WTC11 (cell line): ENCODE measurements at regions not wholly inside any gene's neighbourhood (a gene's known extent, or its start where the extent isn't known, plus 50 kb on each side); places are given as distances from the start of the nearest gene placed in this dataset.

Experiments used
- ATAC-seq: fragments of 200-7000 bp; cut with Tn5 transposase; 2 replicates; pipeline ENCODE4 v1.10.0; 2021; ENCODE audit warnings: mild to moderate bottlenecking, moderate library complexity
- CTCF ChIA-PET: fragments of 300-600 bp; sonication (Branson Sonifier 250); formaldehyde crosslinking; loops from one replicate; lab custom pipeline; 2021; ENCODE audit warnings: antibody characterized with exemption; lab: Charles Lee
- POLR2A ChIA-PET: fragments of 350-600 bp; sonication (Branson Sonifier 250); formaldehyde crosslinking; loops from one replicate; lab custom pipeline; 2021; ENCODE audit warnings: antibody characterized with exemption; lab: Charles Lee
- DNase-seq: peaks from one replicate; pipeline ENCODE4 v3.0.0; 2021; ENCODE audit warnings: low spot score
- H3K27ac Mint-ChIP-seq: 2 replicates; pipeline ENCODE4 v1.8.0; 2021; ENCODE audit warnings: mixed read lengths
- H3K27me3 Mint-ChIP-seq: 2 replicates; pipeline ENCODE4 v1.8.0; 2021; ENCODE audit warnings: low read depth, mild to moderate bottlenecking, moderate library complexity, mixed read lengths
- H3K36me3 Mint-ChIP-seq: 2 replicates; pipeline ENCODE4 v1.8.0; 2021; ENCODE audit warnings: mixed read lengths
- H3K4me1 Mint-ChIP-seq: 2 replicates; pipeline ENCODE4 v1.8.0; 2022; ENCODE audit warnings: mixed read lengths
- H3K4me3 Mint-ChIP-seq: 2 replicates; pipeline ENCODE4 v1.8.0; 2021; ENCODE audit warnings: mild to moderate bottlenecking, moderate library complexity, mixed read lengths
- H3K9me3 Mint-ChIP-seq: 2 replicates; pipeline ENCODE4 v1.8.0; 2021; ENCODE audit warnings: mixed read lengths
- AFF4 ChIP-seq: sonication (generic); formaldehyde crosslinking; IDR thresholded peaks from 2 replicates; pipeline ENCODE4 v1.8.1; 2023; ENCODE audit warnings: mild to moderate bottlenecking, missing genetic modification reagents, borderline replicate concordance
- FOXK1 ChIP-seq: sonication (generic); formaldehyde crosslinking; IDR thresholded peaks from 2 replicates; pipeline ENCODE4 v1.8.0; 2022; ENCODE audit warnings: mild to moderate bottlenecking, moderate library complexity, missing genetic modification reagents
- GABPB1 ChIP-seq: sonication (generic); formaldehyde crosslinking; IDR thresholded peaks from 2 replicates; pipeline ENCODE4 v1.8.1; 2023; ENCODE audit warnings: mild to moderate bottlenecking, missing genetic modification reagents
- GRHL2 ChIP-seq: fragments of 250-450 bp; sonication (Bioruptor Pico); IDR thresholded peaks from 2 replicates; pipeline ENCODE4 v1.8.0; 2022; ENCODE audit warnings: mild to moderate bottlenecking, moderate library complexity; ENCODE audit not compliant: insufficient replicate concordance, severe bottlenecking
- MXD4 ChIP-seq: fragments of 250-450 bp; sonication (Bioruptor Pico); IDR thresholded peaks from 2 replicates; pipeline ENCODE4 v1.8.0; 2021; ENCODE audit warnings: mild to moderate bottlenecking, moderate library complexity, borderline replicate concordance
- NFE2L1 ChIP-seq: sonication (generic); formaldehyde crosslinking; IDR thresholded peaks from 2 replicates; pipeline ENCODE4 v1.8.1; 2023; ENCODE audit warnings: missing genetic modification reagents
- NR1H2 ChIP-seq: sonication (generic); formaldehyde crosslinking; IDR thresholded peaks from 2 replicates; pipeline ENCODE4 v1.9.0; 2021; ENCODE audit warnings: mild to moderate bottlenecking, moderate library complexity, missing genetic modification reagents
- NR2C2 ChIP-seq: sonication (generic); formaldehyde crosslinking; IDR thresholded peaks from 2 replicates; pipeline ENCODE4 v1.8.0; 2022; ENCODE audit warnings: mild to moderate bottlenecking, missing genetic modification reagents
- RELA ChIP-seq: sonication (generic); formaldehyde crosslinking; IDR thresholded peaks from 2 replicates; pipeline ENCODE4 v1.8.1; 2022; ENCODE audit warnings: missing genetic modification reagents, mild to moderate bottlenecking, borderline replicate concordance
- SMAD3 ChIP-seq: sonication (generic); formaldehyde crosslinking; IDR thresholded peaks from 2 replicates; pipeline ENCODE4 v1.8.0; 2022; ENCODE audit warnings: missing genetic modification reagents, mild to moderate bottlenecking, borderline replicate concordance
- SP1 ChIP-seq: sonication (generic); formaldehyde crosslinking; conservative IDR thresholded peaks from 2 replicates; pipeline ENCODE4 v1.8.1; 2022; ENCODE audit warnings: missing genetic modification reagents
- TCF7 ChIP-seq: sonication (generic); formaldehyde crosslinking; IDR thresholded peaks from 2 replicates; pipeline ENCODE4 v1.8.0; 2022; ENCODE audit warnings: mild to moderate bottlenecking, low read depth, missing genetic modification reagents, moderate library complexity
- TEAD4 ChIP-seq: sonication (generic); formaldehyde crosslinking; IDR thresholded peaks from 2 replicates; pipeline ENCODE4 v1.8.0; 2022; ENCODE audit warnings: mild to moderate bottlenecking, missing genetic modification reagents
- USF1 ChIP-seq: sonication (generic); formaldehyde crosslinking; IDR thresholded peaks from 2 replicates; pipeline ENCODE4 v1.8.0; 2022; ENCODE audit warnings: mild to moderate bottlenecking, missing genetic modification reagents
- ZNF281 ChIP-seq: sonication (generic); formaldehyde crosslinking; IDR thresholded peaks from 2 replicates; pipeline ENCODE4 v1.8.0; 2023; ENCODE audit warnings: mild to moderate bottlenecking, missing genetic modification reagents
- ZNF423 ChIP-seq: fragments of 250-450 bp; sonication (Bioruptor Pico); IDR thresholded peaks from 2 replicates; pipeline ENCODE4 v2.1.2; 2022; ENCODE audit warnings: mild to moderate bottlenecking, moderate library complexity
- TF ChIP-seq, protein P1 (sequence below): fragments of 250-450 bp; sonication (Bioruptor Pico); IDR thresholded peaks from 2 replicates; pipeline ENCODE4 v1.9.0; 2021; ENCODE audit warnings: moderate library complexity, mild to moderate bottlenecking, inconsistent platforms, borderline replicate concordance
- TF ChIP-seq, protein P2 (sequence below): sonication (generic); formaldehyde crosslinking; IDR thresholded peaks from 2 replicates; pipeline ENCODE4 v1.8.0; 2023; ENCODE audit warnings: missing genetic modification reagents
- TF ChIP-seq, protein P3 (sequence below): sonication (generic); formaldehyde crosslinking; IDR thresholded peaks from 2 replicates; pipeline ENCODE4 v1.8.1; 2022; ENCODE audit warnings: low read depth, mild to moderate bottlenecking, moderate library complexity, missing genetic modification reagents, borderline replicate concordance
- TF ChIP-seq, protein P4 (sequence below): sonication (generic); formaldehyde crosslinking; IDR thresholded peaks from 2 replicates; pipeline ENCODE4 v1.8.1; 2023; ENCODE audit warnings: mild to moderate bottlenecking, missing genetic modification reagents

GRCh38 chr4:14180983-14181601 is 553.6 kb upstream of the BOD1L1 start (continued):
- TF ChIP-seq NFE2L1 (CRISPR knock-in tag) (no peak), TCF7 (CRISPR knock-in tag) (no peak), SMAD3 (CRISPR knock-in tag) (no peak)
- TF ChIP-seq, protein P1, sequence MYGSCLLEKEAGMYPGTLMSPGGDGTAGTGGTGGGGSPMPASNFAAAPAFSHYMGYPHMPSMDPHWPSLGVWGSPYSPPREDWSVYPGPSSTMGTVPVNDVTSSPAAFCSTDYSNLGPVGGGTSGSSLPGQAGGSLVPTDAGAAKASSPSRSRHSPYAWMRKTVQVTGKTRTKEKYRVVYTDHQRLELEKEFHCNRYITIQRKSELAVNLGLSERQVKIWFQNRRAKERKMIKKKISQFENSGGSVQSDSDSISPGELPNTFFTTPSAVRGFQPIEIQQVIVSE (CRISPR knock-in tag), result no peak
- TF ChIP-seq, protein P2, sequence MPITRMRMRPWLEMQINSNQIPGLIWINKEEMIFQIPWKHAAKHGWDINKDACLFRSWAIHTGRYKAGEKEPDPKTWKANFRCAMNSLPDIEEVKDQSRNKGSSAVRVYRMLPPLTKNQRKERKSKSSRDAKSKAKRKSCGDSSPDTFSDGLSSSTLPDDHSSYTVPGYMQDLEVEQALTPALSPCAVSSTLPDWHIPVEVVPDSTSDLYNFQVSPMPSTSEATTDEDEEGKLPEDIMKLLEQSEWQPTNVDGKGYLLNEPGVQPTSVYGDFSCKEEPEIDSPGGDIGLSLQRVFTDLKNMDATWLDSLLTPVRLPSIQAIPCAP (CRISPR knock-in tag), result no peak

DNA sequence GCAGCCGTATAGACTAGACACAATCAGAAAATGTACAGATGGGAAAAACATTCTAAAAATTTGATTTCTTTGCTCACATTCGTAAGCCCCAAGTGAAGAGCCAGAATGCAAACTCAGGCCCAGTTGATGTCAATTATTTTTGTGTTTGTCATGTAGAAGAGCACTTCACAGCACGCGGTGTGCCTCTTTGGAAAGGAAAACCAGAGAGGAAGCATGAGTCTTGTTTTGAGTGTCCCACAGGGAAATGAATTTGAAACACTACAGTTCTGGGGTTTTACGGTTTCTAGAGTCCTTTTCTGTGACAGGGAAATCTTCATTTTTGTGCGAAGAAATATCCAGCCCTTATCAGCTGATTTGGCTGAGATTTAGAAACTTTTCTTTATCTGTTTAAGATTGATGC is 554.6 kb upstream of the BOD1L1 start:
- DNase-seq (no peak), ATAC-seq (no peak)
- no peak overlapping the region for H3K27ac Mint-ChIP-seq
- H3K9me3 Mint-ChIP-seq, result no peaks in the 10 kb centered on the region
- peaks cover 69% of the 10 kb centered on the region for H3K4me1 Mint-ChIP-seq
- POLR2A ChIA-PET, result interaction anchor here (0.5 kb wide), 1 partner anchor 18 kb away, joined by 3 read pairs; no protein-coding TSS in a partner anchor
- H3K4me3 Mint-ChIP-seq, result no peak overlapping the region
- no peaks in the 10 kb centered on the region; the same call in 1 of the 2 replicates for H3K27me3 Mint-ChIP-seq
- no peaks in the 10 kb centered on the region for H3K36me3 Mint-ChIP-seq
- CTCF ChIA-PET, result no interaction called here
- TF ChIP-seq TEAD4 (CRISPR knock-in tag), result no peak
- TF ChIP-seq, protein P3, sequence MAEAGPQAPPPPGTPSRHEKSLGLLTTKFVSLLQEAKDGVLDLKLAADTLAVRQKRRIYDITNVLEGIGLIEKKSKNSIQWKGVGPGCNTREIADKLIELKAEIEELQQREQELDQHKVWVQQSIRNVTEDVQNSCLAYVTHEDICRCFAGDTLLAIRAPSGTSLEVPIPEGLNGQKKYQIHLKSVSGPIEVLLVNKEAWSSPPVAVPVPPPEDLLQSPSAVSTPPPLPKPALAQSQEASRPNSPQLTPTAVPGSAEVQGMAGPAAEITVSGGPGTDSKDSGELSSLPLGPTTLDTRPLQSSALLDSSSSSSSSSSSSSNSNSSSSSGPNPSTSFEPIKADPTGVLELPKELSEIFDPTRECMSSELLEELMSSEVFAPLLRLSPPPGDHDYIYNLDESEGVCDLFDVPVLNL (CRISPR knock-in tag), result no peak
- TF ChIP-seq, protein P2 (CRISPR knock-in tag), result no peak
- no peak for TF ChIP-seq USF1 (CRISPR knock-in tag)
- TF ChIP-seq NR2C2 (CRISPR knock-in tag), result no peak
- no peak for TF ChIP-seq ZNF423
- TF ChIP-seq, protein P4, sequence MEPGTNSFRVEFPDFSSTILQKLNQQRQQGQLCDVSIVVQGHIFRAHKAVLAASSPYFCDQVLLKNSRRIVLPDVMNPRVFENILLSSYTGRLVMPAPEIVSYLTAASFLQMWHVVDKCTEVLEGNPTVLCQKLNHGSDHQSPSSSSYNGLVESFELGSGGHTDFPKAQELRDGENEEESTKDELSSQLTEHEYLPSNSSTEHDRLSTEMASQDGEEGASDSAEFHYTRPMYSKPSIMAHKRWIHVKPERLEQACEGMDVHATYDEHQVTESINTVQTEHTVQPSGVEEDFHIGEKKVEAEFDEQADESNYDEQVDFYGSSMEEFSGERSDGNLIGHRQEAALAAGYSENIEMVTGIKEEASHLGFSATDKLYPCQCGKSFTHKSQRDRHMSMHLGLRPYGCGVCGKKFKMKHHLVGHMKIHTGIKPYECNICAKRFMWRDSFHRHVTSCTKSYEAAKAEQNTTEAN (CRISPR knock-in tag), result no peak
- no peak for TF ChIP-seq MXD4 (CRISPR knock-in tag)

- no peaks in the 10 kb centered on the region for H3K36me3 Mint-ChIP-seq
- no peak overlapping the region for H3K27ac Mint-ChIP-seq
- ChIA-PET POLR2A (no interaction called here), CTCF (interaction anchor here (0.6 kb wide), 1 partner anchor 10 kb away, joined by 4 read pairs; no protein-coding TSS in a partner anchor)
- no peaks in the 10 kb centered on the region; the same call in 1 of the 2 replicates for H3K27me3 Mint-ChIP-seq
- H3K4me1 Mint-ChIP-seq, result peaks cover 48% of the 10 kb centered on the region
- DNase-seq (no peak), ATAC-seq (peak; percentile 46)
- H3K4me3 Mint-ChIP-seq, result no peak overlapping the region
- no peaks in the 10 kb centered on the region for H3K9me3 Mint-ChIP-seq
- TF ChIP-seq GRHL2 (no peak), AFF4 (CRISPR knock-in tag) (no peak), TEAD4 (CRISPR knock-in tag) (no peak), ZNF281 (CRISPR knock-in tag) (no peak), RELA (CRISPR knock-in tag) (no peak), FOXK1 (no peak), SP1 (CRISPR knock-in tag) (no peak), NR1H2 (CRISPR knock-in tag) (no peak), GABPB1 (no peak)
Measured at GRCh38 chr4:14184265-14184664, 556.7 kb upstream of the BOD1L1 start.
